ENCODE measurements at regions not wholly inside any gene's neighbourhood (a gene's known extent, or its start where the extent isn't known, plus 50 kb on each side); places are given as distances from the start of the nearest gene placed in this dataset.

GRCh38 chr2:16466133-16466820, 199.4 kb downstream of the CYRIA start:
- no peak for DNase-seq (ENCODE audit: extremely low read depth in 1 of 2, low read depth in 1 of 2)

DNA sequence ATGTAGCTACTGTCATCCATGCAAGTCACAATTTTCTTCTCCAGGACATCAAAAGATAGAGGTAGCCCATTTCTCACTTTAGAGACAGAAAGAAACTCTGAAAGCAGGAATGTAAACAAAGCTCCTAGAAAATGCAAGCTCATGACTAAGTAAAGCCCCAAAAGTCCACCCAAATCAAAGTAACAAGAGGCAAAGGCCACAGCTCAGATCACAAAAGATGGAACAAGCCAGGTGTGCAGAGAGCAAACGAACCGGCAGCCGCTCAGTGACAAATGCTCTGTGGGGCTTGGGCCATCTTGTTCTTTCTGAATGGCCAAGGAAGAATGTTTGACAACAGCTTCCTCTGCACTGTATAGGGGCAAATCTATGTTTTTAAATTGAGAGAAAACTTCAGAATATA, 201.0 kb downstream of the CYRIA start:
- DNase-seq (ENCODE audit: extremely low read depth in 1 of 2, low read depth in 1 of 2): no peak

GRCh38 chr2:16462958-16463357, 202.7 kb downstream of the CYRIA start:
- no peak for DNase-seq (ENCODE audit: extremely low read depth in 1 of 2, low read depth in 1 of 2)

DNA sequence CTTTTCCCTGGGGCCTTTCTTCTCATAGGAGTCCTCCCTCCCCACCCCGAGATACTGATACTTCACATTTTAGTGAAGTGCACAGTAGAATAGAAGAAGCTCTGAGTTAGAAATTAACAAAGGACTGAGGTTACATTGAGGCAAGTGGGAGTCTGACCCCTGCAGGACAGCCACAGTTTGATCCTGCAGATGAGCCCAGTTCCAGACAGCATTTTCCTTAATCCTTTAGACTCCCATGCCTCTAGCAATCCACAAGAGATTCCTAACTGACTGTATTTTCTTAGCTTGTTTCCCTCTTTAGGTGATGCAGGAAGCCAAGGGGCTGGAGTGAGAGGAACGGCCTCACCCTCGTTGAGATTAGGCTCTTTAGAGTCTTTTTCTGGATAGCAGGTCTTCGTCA, 204.0 kb downstream of the CYRIA start:
- DNase-seq (ENCODE audit: extremely low read depth in 1 of 2, low read depth in 1 of 2): no peak

DNA sequence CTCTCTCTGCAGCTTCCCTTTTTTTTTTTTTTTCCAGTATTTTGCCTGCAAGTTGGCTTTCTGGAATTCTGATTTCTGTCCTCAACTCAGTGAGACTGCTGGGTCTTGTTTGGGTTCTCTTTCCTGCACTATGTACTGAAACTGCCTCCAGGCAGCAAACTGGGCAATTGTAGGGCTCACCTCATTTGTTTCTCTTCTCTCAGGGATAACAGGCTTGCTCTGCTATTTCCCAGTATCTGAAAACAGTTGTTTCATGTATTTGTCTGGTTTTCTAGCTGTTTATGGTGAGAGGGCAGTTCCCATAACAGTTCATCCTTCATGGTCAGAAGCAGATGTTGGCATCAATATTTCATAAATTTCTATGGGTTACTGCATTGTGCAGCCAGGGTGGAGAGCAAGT, 206.0 kb downstream of the CYRIA start:
- DNase-seq (ENCODE audit: extremely low read depth in 1 of 2, low read depth in 1 of 2): no peak

DNA sequence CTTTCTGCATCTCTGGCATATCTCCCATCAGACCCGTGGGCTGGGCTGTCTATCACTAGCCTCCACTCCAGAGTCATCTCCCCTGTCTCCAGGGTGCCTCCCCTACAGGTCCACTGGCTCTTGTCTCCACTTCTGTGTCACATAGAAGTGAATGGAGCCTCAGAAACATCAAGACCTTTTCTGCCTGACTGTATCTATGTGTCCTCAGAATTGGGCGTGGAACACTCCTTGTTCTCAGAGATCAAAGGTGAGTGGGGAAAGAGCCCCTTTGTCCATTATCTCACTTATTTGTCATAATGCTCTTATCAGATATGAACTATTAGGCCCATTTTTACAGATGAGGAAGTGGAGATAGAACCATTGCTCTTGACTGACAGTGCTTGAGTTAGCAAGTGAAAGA, 211.0 kb downstream of the CYRIA start:
- no peak for DNase-seq (ENCODE audit: extremely low read depth in 1 of 2, low read depth in 1 of 2)

DNA sequence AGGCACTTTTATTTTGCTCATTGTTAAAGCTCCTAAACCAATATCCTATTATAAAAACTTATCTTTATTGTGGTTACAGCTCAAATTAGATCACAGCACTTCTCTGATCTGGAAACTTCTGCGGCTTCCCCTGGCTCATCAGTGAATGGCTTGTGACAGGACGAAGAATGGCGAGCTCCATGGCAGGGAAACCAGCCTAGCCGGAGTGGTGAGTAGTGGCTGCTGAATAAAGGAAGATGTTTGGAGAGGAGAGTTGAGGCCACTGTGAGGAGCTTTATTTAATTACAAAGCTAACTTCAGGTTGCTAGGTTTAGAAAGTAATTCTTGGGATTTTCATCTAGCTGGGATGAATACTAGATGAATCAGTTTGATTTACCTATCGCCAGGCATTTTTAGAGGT, 213.5 kb downstream of the CYRIA start:
- no peak for DNase-seq (ENCODE audit: extremely low read depth in 1 of 2, low read depth in 1 of 2)

DNA sequence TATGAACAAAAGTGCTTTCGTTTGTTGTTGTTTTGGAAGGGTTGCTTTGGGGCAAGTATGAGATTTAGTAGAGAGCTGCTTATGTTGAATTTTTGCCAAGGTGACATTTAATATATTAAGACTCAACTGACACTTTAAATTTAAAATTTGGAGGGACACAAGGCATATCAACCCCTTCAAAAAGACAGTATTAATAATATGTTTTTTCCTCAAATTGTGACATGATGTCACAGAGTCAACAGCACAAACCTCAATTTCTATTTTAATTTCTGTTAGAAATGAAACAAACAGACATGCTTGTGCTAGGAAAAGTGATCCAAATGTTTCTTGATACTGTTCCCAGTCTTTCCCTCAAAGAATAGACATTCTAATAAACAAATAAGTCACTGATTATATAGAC, 218.9 kb downstream of the CYRIA start:
- DNase-seq (ENCODE audit: extremely low read depth in 1 of 2, low read depth in 1 of 2): no peak

DNA sequence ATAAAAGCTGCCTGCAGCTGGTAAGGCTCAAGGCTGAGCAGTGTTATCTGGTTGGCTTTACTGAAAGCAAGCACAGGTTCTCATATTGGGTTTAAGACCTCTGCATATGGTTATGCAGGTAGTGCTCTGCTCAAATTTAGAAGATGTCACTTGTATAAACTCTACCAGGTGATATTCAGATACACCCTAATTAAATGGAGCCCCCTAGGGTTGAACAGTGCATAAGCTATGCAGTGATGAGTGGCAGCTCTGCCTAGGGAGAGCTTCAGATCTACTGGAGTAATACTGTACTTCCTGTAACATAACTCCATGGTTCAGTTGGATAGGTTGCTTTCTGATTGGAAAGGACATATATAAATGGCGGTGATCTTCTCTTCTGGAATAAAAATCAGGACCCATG, 222.7 kb downstream of the CYRIA start:
- DNase-seq (ENCODE audit: extremely low read depth in 1 of 2, low read depth in 1 of 2): no peak

- no peak for DNase-seq (ENCODE audit: extremely low read depth in 1 of 2, low read depth in 1 of 2)
Measured at GRCh38 chr2:16441431-16441830, 224.2 kb downstream of the CYRIA start.

DNA sequence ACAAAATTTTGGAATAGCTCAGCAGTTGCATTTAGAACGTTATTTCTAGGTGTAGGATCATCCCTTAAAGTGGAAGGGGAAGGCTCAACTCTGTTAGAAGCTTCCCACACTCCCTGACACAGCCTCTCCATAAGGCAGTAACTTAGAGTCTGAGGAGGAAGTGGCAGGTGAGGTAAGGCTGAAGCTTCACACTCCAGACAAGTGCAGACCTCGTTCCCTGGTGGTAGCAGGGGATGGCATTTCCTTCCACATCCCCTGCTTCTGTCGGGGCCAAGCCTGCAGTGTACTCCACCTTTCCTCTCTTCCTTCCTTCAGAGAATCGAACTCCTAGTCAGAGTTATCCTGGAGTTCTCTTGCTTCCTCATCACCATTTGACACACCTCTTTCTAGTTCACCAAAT, 224.7 kb downstream of the CYRIA start:
- no peak for DNase-seq (ENCODE audit: extremely low read depth in 1 of 2, low read depth in 1 of 2)

GRCh38 chr2:16438613-16439321, 226.9 kb downstream of the CYRIA start:
- DNase-seq (ENCODE audit: extremely low read depth in 1 of 2, low read depth in 1 of 2): no peak

DNA sequence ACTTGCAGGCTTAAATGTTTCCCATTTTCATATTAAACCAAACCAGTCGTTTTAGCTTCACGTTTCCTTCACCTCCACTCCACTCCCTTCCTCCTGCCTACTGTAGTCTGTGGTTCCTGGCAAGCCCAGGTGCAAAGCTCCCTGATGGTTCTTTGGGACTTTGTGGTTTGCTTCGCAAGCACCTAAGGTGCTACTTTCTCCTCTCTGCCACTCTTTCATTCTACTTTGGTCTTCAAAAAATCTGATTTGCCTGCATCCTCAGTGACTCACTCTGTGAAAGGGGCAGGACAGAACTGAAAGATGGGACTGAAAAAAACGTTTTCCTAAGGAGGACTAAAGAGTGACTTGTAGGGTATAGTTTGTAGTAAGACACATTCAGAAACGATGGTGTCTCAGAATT, 228.4 kb downstream of the CYRIA start:
- DNase-seq (ENCODE audit: extremely low read depth in 1 of 2, low read depth in 1 of 2): no peak

DNA sequence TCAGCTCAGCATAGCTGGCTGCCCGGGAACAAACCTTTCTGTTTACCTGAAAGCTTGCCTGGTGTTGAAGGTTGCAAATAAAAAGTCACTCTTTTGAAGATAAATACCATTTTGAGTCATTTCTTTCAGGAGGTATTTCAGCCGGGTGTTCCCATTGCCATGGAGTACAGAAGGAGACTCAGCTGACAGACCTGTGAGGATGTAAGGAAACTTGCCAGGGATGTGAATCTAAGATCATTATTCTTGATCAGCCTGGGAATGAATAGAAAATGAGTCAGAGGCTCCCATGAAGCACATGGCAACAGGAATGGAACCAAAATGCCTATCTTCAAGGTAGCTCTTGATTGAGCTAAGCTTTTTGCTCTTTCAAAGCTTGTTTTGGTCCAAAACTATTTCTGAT, 231.2 kb downstream of the CYRIA start:
- no peak for DNase-seq (ENCODE audit: extremely low read depth in 1 of 2, low read depth in 1 of 2)

DNA sequence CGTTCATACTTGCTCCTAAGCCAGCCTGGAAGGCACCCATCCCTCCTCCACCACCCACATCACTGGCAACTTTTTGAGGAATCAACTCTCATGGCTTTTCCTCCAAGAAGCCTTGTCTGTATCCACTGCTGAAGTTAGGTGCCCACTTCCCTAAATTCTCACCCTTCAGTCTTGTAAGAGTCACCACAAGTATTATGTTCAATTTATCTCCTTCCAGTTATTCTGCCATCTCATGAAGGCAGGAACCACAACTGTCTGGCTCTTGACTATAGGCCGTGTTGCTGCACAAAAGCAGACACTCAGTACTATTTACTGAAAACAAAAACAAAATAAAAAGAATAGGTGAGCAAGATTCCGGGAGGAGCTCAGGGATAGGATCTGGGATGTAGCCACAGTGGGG, 234.8 kb downstream of the CYRIA start:
- no peak for DNase-seq (ENCODE audit: extremely low read depth in 1 of 2, low read depth in 1 of 2)

GRCh38 chr2:16429431-16430145, 236.0 kb downstream of the CYRIA start:
- no peak for DNase-seq (ENCODE audit: extremely low read depth in 1 of 2, low read depth in 1 of 2)

DNA sequence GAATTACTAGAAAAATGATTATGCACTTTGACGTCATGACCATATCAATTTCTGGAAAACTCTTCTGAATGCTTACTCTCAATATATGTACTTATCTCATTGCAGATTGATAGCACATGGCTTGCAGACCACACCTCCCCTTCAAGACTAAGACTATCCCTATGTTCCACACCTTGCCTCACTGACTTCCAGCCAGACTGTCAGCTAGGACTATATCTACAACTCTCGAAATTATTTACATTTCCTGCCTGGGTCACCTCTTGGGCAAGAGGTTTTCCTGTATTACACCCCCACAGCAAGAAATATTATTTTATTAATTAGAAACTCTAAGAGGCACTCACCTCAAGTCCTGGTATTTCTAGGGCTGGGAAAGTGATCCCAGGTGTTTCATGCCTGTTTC, 236.6 kb downstream of the CYRIA start:
- no peak for DNase-seq (ENCODE audit: extremely low read depth in 1 of 2, low read depth in 1 of 2)

- no peak for DNase-seq (ENCODE audit: extremely low read depth in 1 of 2, low read depth in 1 of 2)
Measured at GRCh38 chr2:16425462-16426336, 239.9 kb downstream of the CYRIA start.

DNA sequence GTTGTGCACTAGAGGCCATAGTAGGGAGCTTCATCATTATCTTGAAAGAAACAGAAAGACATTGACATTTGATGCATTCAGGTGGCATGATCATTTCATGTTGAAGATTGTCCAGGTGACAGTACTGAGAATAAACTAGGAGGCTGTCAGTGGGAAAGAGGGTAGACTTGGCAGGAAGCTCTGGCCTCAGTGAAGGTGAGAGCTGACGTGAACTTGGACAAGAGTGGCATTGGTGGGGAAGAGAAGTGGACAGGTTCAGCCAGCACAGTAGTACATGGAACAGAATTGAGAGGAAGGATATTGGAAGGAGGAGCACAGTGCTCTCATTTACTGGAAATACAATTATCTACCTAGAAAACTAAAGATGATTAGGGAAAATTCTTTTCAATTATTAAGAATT, 245.2 kb downstream of the CYRIA start:
- no peak for DNase-seq (ENCODE audit: extremely low read depth in 1 of 2, low read depth in 1 of 2)

DNA sequence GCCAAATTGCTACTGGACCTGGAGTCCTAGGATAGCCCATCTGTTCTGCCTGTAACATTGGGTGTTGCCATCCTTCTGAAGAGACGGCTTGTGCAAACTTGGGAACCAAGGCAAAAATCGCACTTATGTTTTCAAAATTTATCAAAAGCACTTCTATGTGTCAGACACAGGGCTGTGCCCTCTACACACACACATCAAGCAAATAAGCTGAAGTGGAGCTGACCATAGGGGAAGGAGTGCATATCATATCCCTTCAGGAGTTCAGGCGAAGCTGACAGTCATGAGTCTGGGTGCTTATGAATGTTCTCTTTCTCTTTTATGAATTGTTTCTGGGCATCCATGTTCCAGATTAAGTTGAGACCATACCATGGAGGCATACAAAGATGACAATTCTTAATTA, 247.9 kb downstream of the CYRIA start:
- DNase-seq (ENCODE audit: extremely low read depth in 1 of 2, low read depth in 1 of 2): no peak

DNA sequence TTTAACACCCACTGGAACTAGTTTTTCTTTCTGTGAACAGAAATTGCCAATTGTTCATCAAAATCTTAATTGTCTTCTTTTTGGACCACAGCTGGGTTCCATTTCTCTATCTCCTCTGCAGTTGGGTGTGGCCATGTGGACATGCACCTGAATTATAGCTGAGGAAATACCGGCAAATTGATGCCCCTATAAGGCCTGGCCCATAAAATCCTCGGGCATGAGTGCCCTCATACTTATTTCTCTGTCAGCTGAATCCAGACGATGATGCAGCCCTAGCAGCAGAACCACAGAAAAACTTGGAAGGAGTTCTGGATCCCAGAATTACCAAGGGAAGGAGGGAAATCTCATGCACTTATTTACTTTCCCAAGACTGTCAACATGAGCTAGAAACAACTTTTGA, 249.0 kb downstream of the CYRIA start:
- DNase-seq (ENCODE audit: extremely low read depth in 1 of 2, low read depth in 1 of 2): no peak
